Stimulated activated CD4-positive, alpha-beta T cell treated with anti-CD3 and anti-CD28 coated beads, Interleukin-1b, Interleukin-23, amount 100 ng/mL, for 48 hours (primary cell): ENCODE measurements at regions not wholly inside any gene's neighbourhood (a gene's known extent, or its start where the extent isn't known, plus 50 kb on each side); places are given as distances from the start of the nearest gene placed in this dataset.

Experiments used
- DNase-seq: peaks from one replicate; pipeline ENCODE4 v3.0.0-alpha.2; 2020

- no peak for DNase-seq
Measured at GRCh38 chr3:72214066-72214951, 429.4 kb upstream of the PROK2 start.

DNA sequence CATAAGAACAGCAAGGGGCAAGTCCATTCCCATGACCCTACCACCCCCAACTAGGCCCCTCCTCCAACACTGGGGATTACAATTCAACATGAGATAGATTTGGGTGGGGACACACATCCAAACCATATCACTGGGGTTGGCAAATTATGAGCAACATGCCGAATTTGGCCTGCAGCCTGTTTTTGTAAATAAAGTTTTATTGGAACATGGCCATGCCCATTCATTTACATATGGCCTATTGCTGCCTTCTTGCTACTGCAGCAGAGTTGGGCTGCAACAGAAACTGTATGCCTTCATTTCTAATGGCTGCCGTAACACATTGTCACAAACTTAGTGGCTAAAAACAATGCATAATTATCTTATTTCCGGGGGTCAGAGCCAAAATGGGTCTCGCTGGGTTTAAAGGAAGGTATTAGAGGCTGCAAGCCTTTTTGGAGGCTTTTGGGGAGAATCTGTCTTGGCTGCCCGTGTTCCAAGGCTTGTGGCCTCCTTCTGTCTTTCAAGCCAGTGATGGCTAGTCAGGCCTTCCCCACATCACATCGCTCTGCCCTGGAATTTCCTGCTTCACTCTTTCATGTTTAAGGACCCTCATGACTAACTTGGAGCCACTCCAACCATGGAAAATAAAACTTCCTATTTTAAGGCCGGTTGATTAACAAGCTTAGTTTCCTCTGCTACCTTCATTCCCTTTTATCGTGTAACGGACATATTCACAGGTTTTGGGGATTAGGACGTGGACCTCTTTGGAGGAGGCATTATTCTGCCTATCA lies 428.5 kb upstream of the PROK2 start:
- no peak for DNase-seq

- DNase-seq: no peak
Measured at GRCh38 chr3:72212396-72212795, 427.4 kb upstream of the PROK2 start.

- no peak for DNase-seq
Measured at GRCh38 chr3:72210261-72210660, 425.3 kb upstream of the PROK2 start.

DNA sequence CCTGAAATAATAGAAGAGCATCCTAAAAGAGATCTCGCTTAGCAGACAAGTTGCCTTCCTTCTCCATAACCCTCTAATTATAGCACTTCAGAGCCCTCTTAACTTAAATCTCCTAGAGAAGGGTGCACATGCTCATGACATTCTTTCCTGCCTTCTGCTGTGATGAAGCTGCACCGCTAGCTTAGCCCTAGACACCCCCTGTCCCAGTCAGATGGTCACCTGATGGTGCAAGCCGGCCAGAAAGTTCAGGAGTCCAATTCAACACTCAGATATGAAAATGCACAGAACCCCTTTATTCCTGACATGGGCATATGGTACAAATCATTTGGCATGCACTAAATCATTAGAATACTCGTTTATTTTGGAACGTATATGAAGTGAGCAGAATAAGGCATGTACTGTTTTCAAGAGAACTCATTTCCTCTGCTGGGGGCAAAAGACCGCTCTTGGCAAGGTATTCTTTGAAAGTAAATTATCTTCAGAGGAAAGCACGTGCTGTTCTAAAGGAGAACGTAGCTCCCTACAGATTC lies 420.4 kb upstream of the PROK2 start:
- DNase-seq: no peak

- no peak for DNase-seq
Measured at GRCh38 chr3:72204452-72204851, 419.5 kb upstream of the PROK2 start.

DNA sequence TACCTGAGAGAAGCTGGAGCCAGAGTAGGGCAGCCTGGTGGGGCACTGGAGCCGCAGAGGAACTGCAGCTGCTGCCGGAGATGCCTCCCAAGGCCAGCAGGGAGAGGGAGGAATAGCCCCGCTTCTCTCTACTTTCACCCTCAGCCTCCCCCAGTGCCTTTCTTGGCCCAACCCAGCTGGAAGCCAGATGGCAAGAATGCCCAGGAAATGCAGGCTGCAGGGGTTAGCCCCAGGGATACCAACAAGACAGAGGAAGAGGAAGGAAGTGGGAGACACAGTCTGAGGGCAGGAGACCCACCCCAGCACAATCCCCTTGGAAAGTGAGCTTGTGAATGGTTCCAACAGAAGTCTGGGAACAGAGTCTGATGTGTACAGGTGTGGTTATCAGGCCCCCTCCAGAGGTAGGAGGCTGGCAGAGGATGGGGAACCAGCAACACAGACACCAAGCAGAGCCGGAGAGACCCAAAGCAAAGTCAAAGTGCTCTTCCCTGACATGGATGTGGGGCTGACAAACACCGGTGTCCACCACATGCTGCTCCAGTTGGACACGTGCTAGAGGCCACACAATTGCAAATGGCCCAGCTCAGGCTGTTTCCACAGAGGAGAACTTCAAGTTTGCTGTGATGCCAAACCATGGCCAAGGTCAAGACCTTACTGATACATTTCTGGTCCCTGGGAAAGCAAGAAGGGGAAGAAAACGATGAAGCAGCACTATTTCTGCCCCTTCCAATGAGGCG lies 418.8 kb upstream of the PROK2 start:
- no peak for DNase-seq

DNA sequence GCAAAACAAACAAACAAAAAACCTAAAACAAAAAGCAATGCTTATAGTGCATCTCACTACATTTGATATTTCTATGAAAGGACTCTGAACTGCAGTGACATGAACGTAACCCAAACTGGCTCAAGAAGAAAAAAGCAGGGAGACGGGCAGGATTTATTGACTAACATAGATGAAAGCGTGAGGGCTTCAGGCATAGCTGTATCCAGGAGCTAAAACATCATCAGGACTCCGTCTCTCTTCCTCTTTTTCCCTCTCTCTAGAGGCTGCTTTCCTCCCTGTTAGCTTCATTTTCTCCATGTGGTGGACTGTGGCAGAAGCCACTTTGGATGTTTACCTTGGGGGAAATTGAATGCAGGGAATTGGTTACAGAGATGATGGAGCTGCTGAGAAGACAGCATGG lies 418.2 kb upstream of the PROK2 start:
- DNase-seq: no peak

GRCh38 chr3:72200332-72200731 lies 415.4 kb upstream of the PROK2 start:
- no peak for DNase-seq

- DNase-seq: no peak
Measured at GRCh38 chr3:72199530-72199929, 414.6 kb upstream of the PROK2 start.

DNA sequence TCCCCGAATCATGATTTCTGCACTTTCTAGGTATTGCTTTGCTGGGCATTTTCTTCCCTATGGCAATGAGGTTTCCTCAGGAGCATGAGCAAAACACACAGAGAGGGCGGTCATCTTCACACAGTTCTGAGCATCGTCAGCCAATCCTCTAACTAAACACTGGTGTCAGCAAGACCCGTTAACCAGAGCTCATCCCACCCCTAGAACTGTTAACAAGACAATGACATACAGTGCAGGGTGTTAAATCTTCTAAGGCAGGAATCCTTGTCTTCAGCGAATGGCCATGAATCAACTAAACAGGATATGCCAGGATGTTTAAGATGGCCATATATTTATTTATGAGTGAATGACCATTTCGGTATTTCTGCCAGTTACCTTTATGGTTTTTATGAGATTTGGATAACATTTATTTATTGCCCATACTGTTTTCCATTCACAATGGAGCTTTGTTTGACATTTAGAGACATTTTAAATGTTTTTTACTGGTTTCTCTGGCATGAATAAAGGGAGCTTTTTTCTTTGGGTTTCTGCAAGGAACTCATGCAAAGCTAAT lies 411.5 kb upstream of the PROK2 start:
- DNase-seq: no peak

- no peak for DNase-seq
Measured at GRCh38 chr3:72195895-72196294, 410.9 kb upstream of the PROK2 start.

GRCh38 chr3:72194458-72194857 lies 409.5 kb upstream of the PROK2 start:
- no peak for DNase-seq

GRCh38 chr3:72193771-72194430 lies 409.0 kb upstream of the PROK2 start:
- DNase-seq: no peak

- DNase-seq: no peak
Measured at GRCh38 chr3:72192572-72192971, 407.6 kb upstream of the PROK2 start.

GRCh38 chr3:72191209-72191960 lies 406.4 kb upstream of the PROK2 start:
- no peak for DNase-seq

DNA sequence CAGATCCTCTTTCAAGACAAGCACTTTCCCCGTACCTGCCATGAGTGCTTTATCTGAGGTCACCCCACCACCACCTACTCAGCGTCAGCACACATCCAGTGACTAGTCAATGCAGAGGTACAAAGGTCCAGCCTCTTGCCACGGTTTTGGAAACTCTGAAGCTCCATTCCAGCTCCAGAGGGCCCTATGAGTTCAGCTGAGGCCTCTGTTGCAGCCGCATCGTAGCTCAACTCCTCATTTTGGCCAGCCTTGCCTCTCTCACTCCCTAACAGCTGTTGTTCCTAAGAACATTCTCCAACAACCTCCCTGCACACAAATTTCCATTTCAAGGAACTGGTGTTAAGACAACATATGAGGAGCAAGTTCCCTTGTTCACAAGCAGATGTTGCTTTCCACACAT lies 405.1 kb upstream of the PROK2 start:
- DNase-seq: no peak

- DNase-seq: no peak
Measured at GRCh38 chr3:72189339-72189738, 404.4 kb upstream of the PROK2 start.

GRCh38 chr3:72188536-72188935 lies 403.6 kb upstream of the PROK2 start:
- DNase-seq: no peak

- no peak for DNase-seq
Measured at GRCh38 chr3:72187131-72187530, 402.2 kb upstream of the PROK2 start.

DNA sequence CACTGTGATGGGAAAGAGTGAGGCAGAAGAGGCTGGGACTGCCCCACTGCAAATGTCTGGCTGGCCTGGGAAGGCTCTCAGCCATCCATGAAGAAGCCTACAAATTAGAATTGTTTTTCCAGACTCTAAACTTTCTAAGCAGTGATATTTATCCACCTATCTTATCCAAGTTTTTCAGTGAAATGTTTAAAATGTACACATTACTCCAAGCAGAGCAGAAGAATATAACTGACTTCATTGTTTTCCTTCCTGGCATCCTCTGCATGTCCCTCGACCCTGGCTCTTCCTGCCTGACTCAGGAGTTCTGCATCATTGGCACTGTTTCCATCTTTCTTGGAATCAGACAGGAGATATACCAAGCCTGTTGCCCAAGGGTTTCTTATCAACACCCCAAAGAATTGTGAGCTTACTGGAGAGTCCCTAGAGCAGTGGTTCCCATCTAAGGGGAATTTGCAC lies 401.5 kb upstream of the PROK2 start:
- DNase-seq: no peak
